ENCODE measurements at regions not wholly inside any gene's neighbourhood (a gene's known extent, or its start where the extent isn't known, plus 50 kb on each side); places are given as distances from the start of the nearest gene placed in this dataset.
"Not testable (repeated sequence)": the region's sequence is repeated elsewhere in the genome, so short reads cannot be mapped to it uniquely, and the experiment has no call there.

GRCh38 chr17:71593078-71593477, 527.7 kb upstream of the SOX9 start:
- Histone ChIP-seq H3K4me3 (replicated peaks; ENCODE audit: insufficient read depth, low read length) (no peak overlapping the region), H3K27me3 (ENCODE audit: insufficient read depth, poor library complexity, severe bottlenecking) (no peaks in the 10 kb centered on the region), H3K27ac (replicated peaks) (no peak overlapping the region)
- TF ChIP-seq GABPA (IDR thresholded peaks at IDR 0.05; ENCODE audit: low read depth) (no peak), POLR2AphosphoS5 (IDR thresholded peaks at IDR 0.05; ENCODE audit: low read depth) (no peak), REST (IDR thresholded peaks at IDR 0.05; ENCODE audit: insufficient replicate concordance, low read depth) (no peak), SPI1 (IDR thresholded peaks at IDR 0.05; ENCODE audit: borderline replicate concordance, low read depth) (no peak)
- TF ChIP-seq, protein P1, sequence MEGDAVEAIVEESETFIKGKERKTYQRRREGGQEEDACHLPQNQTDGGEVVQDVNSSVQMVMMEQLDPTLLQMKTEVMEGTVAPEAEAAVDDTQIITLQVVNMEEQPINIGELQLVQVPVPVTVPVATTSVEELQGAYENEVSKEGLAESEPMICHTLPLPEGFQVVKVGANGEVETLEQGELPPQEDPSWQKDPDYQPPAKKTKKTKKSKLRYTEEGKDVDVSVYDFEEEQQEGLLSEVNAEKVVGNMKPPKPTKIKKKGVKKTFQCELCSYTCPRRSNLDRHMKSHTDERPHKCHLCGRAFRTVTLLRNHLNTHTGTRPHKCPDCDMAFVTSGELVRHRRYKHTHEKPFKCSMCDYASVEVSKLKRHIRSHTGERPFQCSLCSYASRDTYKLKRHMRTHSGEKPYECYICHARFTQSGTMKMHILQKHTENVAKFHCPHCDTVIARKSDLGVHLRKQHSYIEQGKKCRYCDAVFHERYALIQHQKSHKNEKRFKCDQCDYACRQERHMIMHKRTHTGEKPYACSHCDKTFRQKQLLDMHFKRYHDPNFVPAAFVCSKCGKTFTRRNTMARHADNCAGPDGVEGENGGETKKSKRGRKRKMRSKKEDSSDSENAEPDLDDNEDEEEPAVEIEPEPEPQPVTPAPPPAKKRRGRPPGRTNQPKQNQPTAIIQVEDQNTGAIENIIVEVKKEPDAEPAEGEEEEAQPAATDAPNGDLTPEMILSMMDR (IDR thresholded peaks at IDR 0.05; ENCODE audit: insufficient read depth, low read length), result no peak
- DNase-seq (ENCODE audit: low read depth in 1 of 2, low spot score in 1 of 2), result no peak

DNA sequence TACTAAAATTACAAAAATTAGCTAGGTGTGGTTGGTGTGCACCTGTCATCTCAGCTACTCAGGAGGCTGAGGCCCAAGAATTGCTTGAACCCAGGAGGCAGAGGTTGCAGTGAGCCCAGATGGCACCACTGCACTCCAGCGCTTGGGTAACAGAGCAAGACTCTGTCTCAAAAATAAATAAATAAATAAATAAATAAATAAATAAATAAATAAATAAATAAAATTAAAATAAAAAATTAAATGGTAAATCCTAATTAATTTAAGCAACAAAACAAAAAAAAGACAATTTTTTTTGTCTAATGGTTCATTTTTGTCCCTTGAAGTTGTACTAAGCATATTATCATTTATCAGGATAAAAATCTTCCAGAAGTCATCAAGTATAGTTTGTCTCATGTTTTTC, 521.2 kb upstream of the SOX9 start:
- not testable (repeated sequence) for H3K27me3 ChIP-seq (ENCODE audit: insufficient read depth, poor library complexity, severe bottlenecking); H3K27ac ChIP-seq (replicated peaks); H3K4me3 ChIP-seq (replicated peaks; ENCODE audit: insufficient read depth, low read length); DNase-seq (ENCODE audit: low read depth in 1 of 2, low spot score in 1 of 2)

DNA sequence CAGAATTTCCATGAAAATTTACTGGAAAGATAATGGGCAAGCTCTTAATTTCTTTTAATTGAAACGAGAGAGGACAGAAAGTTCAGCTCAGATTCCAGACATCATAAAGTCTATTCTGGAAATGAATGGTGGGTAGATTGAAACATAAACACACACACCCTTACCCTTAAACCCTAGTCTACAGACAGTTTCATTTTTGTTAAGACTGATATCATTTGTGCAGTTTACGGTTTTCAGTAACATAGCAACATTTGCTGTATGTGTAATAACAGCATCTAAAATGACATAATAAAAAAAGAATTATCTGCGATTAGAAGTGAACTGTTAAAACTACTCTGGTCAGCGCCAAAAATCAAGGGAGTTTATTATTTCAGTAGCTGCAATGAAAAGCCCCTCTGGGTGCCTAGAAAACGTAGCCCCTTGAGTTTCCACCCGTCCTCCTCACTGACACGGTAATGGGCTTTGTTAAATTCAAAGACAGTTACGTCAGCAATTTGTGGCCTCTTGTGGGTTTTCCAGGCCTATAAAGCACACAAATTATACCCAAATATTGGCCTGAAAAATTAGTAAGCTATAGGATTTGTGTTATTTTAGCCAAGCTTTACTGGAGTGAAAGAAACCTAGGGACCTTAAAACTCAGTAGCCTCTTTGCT, 520.6 kb upstream of the SOX9 start:
- H3K27me3 ChIP-seq (ENCODE audit: insufficient read depth, poor library complexity, severe bottlenecking), result no peaks in the 10 kb centered on the region
- DNase-seq (ENCODE audit: low read depth in 1 of 2, low spot score in 1 of 2), result no peak
- no peak for TF ChIP-seq REST (IDR thresholded peaks at IDR 0.05; ENCODE audit: insufficient replicate concordance, low read depth)
- no peak for TF ChIP-seq POLR2AphosphoS5 (IDR thresholded peaks at IDR 0.05; ENCODE audit: low read depth)
- TF ChIP-seq SPI1 (IDR thresholded peaks at IDR 0.05; ENCODE audit: borderline replicate concordance, low read depth), result no peak
- no peak for TF ChIP-seq GABPA (IDR thresholded peaks at IDR 0.05; ENCODE audit: low read depth)
- TF ChIP-seq, protein P1 (IDR thresholded peaks at IDR 0.05; ENCODE audit: insufficient read depth, low read length), result no peak
- H3K4me3 ChIP-seq (replicated peaks; ENCODE audit: insufficient read depth, low read length), result no peak overlapping the region
- H3K27ac ChIP-seq (replicated peaks), result no peak overlapping the region

DNA sequence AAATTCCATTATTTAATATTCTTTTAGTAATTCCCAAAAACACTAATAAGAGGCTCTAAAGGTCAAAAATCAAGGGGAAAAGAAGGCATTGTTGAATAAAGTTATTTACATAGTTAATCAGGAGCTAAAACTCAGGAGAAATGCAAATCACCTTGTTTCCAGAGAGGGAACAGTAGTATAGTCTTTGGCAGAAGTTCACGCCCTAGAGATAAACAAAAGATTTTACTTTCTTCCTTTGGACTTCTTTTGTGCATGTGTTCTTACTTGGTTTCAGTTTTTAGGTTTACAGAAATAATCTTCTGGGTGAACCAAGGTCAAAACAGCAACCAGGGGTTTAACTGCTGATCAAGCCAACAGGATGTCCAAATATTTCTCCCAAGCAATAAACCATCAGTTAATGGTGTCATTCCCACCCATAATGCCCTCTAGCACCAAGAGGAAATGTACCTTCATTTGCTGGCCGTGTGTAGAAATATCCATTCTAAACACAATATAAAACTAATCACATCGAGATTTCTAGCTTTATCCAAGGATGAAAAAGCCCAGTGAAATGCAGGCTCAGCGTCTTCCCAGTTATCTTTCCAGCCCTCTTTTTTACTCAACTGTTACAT, 518.8 kb upstream of the SOX9 start:
- no peak for TF ChIP-seq POLR2AphosphoS5 (IDR thresholded peaks at IDR 0.05; ENCODE audit: low read depth)
- TF ChIP-seq REST (IDR thresholded peaks at IDR 0.05; ENCODE audit: insufficient replicate concordance, low read depth), result no peak
- TF ChIP-seq GABPA (IDR thresholded peaks at IDR 0.05; ENCODE audit: low read depth), result no peak
- TF ChIP-seq, protein P1 (IDR thresholded peaks at IDR 0.05; ENCODE audit: insufficient read depth, low read length), result no peak
- TF ChIP-seq SPI1 (IDR thresholded peaks at IDR 0.05; ENCODE audit: borderline replicate concordance, low read depth), result no peak
- no peaks in the 10 kb centered on the region for H3K27me3 ChIP-seq (ENCODE audit: insufficient read depth, poor library complexity, severe bottlenecking)
- no peak for DNase-seq (ENCODE audit: low read depth in 1 of 2, low spot score in 1 of 2)
- no peak overlapping the region for H3K4me3 ChIP-seq (replicated peaks; ENCODE audit: insufficient read depth, low read length)
- H3K27ac ChIP-seq (replicated peaks), result no peak overlapping the region

All from HL-60 (cell line).